T1000 (cell line): ENCODE measurements at regions not wholly inside any gene's neighbourhood (a gene's known extent, or its start where the extent isn't known, plus 50 kb on each side); places are given as distances from the start of the nearest gene placed in this dataset.

Experiments used
- DNase-seq: peaks from one replicate; lab custom pipeline; 2025; ENCODE audit warnings: mixed read lengths; lab: John Stamatoyannopoulos, UW

DNA sequence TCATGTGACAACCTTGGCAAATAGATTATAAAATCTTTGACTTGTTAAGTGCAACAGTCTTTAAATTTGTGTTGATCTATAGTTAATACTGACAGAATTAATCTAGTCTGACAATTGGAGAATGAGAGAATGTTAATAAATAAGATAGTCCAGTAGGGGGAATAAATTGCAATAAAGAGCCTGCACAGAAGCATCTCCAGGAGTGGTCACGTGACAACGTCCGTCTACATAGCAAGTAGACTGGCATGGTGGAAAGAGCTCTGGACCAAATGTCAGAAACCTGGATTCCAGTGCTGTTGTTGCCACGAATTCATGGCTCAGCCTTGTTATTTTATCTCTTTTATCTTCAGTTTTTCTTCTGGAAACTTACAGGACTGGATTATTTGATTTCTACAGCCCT, 436.5 kb downstream of the RAB28 start:
- DNase-seq, result no peak

DNA sequence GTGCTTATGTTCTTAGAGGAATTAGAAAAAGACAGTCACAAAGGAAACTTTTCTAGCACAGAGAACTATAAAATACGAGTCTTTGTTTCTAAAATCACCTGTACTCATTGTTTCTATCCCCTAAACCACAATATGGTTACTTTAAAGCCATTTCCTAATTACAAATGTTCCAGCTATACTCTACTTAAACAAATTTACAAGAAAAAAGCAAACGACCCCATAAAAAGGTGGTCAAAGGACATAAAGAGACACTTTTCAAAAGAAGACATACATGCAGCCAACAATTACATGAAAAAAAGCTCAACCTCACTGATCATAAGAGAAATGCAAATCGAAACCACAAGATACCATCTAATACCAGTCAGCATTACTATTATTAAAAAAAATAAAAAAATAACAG, 447.3 kb downstream of the RAB28 start:
- no peak for DNase-seq

DNA sequence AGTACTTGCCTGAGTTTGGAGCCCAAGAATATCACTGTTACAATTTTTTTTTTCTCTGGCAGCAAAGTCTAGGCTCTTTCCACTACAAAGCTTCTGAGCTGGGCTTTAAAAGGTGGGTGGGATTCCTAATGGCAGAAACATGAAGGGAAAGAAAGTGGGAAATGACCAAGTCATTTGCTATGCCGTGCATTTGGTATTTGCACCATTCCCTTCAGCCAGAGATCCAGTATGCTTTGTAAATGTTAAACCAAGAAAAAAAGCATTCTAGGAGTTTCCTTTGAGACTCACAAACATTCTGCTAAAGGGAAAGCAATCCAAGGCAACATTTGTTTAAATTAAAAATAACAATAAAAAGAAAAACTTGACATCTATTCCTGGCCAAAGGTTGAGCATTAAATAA, 451.2 kb downstream of the RAB28 start:
- no peak for DNase-seq

DNA sequence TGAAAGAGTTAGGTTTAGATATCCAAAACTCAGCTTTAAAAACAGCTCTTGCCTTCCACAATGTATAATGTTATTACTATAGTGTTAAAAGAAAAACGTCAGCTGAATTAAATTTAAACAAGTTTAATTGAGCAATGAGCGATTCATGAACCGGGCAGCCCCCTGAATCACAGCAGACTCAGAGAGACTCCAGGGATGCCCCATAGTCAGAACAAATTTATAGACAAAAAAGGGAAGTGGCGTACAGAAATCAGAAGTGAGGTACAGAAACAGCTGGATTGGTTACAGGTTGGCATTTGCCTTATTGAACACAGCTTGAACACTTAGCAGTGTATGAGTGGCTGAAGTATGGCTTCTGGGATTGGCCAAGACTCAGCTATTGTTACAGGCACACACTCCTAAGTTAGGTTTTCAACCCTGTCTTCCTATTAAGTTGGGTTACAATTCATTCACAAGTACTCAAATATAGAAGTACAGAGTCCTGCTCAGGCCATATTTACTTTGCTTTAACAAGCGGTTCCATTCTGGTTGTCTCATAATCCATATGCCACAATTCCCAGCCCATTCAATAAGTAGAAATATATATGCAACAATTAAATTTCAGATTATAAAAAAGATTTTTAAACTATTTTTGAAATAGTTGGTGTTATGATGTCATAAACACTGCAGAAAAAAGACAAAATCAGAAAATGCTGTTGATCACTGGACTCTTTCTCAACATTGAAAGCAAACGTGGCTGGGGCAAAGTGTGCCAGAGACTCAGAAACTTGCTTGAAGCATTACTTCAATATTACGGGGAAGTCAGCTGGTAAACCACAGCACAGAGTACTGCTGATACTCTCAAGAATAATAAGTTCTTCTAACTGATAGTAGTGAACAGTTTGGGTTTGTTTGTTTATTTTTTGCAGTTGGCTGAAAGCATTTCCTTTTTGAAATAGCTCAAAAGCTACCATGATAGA, 459.7 kb downstream of the RAB28 start:
- no peak for DNase-seq

DNA sequence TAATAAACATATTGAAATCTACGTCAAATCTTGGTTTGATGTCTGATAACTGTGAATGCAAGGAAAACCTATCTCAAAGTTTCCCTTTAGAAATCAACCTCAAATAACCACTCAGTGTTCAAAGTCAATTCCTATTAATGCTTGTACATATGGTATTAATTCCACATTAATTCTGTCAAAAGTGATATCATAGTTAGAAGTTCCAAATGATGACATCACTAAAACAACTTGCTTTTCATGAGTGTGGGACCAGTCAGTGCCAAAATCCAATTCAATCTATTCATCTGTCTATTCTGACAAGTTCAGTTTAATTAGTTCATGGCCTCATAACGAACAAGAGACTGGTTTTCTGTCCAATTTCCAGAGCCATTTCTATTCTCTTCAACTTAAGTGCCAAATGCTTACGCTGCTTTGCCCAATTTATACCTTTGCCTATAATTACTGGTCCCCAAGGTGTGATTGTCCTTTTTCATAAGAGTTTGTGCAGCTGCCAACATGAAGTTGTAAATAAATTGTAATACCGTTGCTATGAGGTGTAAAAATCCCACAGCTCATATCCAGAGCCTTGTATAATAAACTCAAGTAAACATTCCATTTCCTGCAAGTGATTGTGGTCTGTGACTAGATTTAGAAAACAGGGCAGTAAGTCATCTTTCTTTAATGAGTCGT, 476.2 kb downstream of the RAB28 start:
- DNase-seq, result no peak

DNA sequence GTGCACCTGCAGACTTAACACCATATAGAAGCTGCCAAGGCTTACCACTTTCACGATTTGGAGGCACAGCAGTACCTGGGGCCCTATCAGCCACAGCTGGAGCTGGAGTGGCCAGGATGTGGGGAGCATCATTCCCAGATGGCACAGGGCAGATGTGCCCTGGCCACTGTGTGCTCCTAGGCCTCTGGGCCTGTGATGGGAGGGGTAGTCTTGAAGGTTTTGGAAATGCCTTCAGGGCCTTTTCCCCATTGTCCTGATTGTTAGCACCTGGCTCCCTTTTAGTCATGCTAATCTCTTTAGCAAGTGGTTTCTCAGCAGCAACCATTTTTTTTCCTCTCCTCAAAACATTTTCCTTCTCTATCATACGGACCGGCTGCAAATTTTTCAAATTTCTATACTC, 490.2 kb downstream of the RAB28 start:
- no peak for DNase-seq

DNA sequence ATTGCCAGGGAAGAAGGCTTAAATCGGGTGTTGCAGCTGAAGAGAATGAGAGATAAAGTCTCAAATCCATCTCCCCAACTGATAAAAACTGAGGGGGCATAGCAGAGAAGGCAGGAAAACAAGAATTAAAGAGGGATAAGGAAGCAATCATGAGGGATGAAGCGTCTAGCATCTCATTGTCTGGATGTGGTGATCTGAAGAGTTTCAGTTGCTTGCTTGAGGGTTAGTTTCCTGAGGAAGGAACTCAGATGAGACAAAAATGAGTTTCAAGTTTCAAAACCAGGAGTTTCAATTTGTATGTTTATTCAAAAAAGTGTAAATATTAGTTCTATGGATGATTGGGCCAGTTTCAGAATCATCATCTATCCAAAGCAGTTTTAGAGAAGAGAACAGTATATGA, 496.9 kb downstream of the RAB28 start:
- no peak for DNase-seq

DNA sequence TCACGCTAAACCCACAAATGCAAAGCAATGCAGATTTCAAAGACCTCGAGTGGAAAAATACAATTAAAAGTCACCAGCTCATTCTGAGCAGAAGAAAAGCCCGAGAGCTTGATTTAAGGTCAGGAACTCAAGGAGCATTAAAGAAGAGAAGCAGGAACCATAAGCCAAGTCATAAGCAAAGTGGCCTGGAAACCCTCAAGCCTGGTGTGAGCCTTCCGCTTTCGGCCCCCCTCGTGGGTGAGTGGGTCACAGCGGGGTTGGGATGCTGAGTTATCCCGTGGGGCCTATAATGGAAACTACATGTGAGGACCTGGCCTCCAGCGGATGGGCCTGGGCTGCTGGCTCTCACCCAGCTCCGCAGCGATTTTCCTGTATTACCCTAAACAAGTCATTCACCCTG, 504.3 kb downstream of the RAB28 start:
- no peak for DNase-seq

DNA sequence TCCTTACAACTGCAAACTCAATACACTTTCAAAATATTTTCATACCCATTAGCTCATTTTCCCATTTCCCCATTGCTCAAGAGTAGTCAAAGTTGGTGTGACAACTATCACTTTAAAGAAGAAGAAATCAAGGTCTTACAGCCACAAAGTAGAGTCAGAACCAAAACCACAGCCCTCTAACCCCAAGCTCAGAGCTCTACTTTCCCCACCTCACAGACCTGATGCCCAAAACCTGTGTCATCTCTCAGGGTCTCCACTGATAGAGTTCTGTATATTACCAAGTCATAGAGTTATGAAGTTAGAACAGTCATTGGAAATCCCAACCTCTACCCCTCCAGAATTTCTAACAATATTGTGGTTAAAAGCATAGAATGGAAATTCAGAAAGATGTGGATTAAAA, 505.8 kb downstream of the RAB28 start:
- DNase-seq, result no peak

DNA sequence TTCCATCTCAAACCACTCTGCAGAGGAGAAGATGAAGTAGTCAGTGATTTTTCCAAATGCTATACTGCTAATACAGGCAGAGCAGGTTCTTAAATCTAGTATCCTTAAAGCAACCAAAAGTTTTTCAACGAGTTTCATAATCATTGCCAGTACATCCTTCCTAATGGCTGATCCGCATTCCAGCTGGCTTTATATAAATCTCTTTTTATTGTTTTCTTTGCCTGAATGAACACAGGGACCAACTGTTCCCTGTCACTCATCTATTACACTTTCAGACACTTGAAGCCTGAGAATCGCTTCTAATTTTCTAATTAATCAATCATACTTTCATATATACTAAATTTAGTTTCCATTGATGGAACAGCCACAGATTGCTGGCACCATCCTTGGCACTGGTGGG, 508.6 kb downstream of the RAB28 start:
- no peak for DNase-seq

DNA sequence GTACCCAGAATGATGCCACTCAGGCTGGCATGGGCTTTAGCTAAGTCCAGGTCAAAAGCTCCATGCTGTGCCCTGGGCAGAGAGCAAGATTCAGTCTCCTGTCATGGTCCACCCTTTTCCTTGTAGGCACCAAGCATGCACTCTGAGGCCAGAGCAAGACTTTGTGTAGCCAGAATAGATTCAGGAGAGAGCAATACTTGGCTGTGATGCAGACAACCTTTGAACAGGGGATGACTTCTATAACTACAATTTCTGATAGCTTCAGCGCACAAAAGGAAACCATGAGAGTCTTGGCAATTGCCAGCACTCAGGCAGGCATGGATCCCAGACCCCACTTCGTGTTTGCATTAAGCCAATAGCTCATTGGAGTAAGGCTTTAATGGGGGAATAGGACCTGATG, 510.6 kb downstream of the RAB28 start:
- DNase-seq, result no peak

DNA sequence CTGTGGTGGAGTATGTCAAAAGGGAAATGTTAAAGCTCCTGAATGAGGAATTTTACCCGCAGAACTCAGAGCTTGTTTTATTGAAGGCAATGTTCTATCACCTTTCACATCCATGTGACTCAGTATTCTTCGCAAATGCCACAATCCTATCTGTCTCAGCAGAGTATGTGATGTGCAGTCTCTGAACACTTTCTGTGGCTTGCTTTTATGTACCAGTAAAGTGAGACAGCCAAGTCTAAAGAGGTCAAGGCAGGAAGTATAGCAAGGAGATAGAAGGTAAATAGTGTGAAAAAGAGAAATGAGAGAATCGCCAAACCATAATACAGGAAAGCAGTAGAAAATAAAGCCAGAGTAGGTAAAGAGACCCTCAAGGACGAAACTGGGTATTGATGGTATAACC, 515.8 kb downstream of the RAB28 start:
- DNase-seq, result no peak

DNA sequence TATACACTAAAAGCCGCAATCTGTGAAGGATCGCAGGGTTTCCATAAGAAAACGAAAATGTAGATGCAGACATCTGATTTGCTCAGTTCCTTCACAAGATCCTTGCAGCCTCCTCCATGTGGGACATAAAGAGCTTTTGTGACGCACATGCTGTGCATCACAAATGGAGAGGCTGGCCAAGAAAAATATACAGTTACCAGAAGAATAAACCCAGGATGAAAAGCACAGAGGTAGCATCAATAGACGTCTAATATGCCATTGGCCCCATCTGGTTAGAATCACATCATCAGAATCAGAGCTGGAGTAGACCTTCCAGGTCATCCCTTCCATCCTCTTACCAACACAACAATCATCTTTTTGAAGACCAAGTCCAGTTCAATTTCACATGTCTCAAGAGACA, 517.4 kb downstream of the RAB28 start:
- no peak for DNase-seq

DNA sequence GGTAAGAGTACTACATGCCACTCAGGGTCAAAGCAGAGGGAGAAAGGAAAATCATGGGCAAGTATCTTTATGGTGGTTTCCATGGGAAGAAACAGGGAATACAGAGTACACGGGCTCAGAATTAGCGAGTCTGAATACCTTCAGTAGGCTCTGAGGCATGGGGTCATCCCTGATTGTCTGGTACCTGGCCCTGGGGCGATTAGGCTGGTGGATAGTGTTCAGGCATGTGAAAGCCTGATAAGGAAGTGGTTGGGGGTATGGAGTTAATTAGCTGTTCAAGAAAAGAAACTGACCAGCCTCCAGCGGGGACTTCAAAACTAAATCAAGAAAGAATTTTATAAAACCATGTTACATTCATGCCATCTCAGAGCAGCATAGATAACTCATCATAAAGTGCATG, 518.8 kb downstream of the RAB28 start:
- DNase-seq, result no peak

DNA sequence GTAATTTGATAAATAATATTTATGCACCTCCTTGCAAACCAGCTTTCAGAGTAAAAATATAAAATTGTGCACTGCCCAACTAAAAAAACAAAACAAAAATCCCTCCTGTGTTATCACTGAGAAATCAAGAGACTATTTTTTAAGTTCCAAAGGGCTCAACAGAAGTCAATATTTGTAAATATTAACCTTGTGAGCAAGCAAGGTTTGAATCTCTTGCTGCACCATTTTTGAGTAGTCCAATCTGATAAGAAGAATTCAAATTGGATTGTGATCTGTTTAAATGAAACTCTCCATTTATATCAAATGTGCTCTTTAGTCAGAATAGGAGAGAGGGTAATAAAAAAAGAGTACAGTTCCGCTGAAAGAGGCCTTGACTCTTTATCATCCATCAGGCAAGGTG, 520.2 kb downstream of the RAB28 start:
- DNase-seq, result no peak

DNA sequence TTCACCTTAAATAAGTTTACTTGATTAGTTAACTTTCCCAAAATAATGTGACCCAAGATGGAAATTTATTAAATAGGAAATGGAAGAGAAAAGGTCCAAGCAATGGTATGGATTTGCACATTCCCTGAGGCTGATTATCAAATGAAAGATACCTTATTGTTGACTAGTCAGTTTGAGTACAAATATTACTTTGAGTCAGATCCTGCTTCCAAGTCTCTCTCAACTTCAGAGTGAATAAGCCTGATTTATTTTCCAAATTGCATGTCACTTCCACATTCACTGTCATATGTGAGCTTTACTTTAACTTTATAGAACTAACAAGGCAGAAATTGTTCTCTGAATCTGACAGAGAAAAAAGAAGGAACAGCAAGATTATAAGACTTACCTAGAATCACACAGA, 520.8 kb downstream of the RAB28 start:
- DNase-seq, result no peak

DNA sequence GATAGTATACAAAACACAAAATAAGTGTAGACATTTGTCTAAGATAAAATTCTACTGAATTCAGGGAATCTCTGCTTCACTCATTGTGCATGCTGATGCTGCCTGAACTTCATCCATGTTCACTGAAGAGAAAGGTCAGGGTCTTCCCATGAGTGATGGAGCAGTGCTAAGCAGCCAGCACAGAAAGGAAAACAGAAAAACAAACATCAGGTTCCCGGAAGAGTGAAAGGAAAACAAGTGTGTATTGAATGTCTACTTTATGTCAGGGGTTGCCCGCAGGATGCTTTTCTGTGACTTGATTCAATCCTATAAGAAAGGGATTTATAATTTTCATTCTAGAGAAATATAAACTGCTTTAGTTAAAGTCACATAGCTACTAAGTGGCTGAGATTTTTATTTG, 522.4 kb downstream of the RAB28 start:
- no peak for DNase-seq

DNA sequence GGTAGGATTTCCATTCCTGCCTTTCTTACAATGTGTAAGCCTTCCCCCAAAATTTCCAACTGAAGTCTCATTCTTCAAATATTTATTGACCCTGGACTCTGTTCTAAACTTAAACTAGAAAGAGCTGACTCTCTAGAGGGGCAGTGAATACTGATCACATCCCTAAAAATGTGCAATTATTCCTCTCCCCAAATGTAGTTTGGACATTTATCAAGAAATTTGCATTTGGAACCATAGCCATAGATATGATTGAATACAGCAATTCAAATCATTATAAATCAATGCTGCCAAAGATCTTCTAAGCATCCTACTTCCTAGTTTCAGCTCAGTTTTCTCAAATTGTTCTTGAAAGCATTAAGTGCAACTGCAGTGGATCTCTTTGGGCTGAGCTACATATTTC, 525.7 kb downstream of the RAB28 start:
- DNase-seq, result no peak

DNA sequence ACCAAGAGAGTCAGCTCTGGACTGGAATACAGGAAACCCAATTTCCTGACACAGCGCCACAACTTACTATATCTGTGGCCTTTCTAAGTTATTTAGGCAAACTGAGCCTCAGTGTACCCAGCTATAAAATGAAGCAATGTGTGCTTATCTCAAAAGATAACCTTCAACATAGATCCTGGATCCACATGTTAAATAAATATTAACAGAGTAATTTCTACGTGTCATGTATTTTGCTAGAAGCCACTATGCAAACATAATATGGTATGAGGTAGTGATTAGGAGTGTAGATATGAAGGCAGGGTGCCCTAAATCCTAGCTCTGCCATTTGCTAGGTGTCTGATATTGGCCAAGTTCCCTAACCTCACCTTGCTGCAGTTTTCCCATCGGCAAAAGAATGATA, 527.0 kb downstream of the RAB28 start:
- DNase-seq, result no peak

DNA sequence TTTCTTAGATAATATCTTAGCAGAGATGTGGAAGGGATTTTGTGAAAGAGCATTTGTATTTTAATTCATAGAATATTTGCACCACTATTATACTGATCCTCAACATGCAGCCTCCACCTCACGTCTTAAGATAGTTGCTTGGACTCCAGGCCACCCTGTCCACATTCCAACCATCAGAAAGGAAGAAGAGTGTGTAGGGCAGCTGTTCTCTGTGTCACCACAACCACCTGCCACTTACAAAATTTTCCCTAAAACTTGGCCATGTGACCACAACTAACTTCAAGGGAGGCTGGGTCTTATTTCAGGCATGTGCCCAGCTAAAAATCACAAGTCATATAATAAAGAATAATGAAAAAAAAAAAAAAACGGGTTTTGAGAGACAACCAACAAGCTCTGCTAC, 528.1 kb downstream of the RAB28 start:
- no peak for DNase-seq

DNA sequence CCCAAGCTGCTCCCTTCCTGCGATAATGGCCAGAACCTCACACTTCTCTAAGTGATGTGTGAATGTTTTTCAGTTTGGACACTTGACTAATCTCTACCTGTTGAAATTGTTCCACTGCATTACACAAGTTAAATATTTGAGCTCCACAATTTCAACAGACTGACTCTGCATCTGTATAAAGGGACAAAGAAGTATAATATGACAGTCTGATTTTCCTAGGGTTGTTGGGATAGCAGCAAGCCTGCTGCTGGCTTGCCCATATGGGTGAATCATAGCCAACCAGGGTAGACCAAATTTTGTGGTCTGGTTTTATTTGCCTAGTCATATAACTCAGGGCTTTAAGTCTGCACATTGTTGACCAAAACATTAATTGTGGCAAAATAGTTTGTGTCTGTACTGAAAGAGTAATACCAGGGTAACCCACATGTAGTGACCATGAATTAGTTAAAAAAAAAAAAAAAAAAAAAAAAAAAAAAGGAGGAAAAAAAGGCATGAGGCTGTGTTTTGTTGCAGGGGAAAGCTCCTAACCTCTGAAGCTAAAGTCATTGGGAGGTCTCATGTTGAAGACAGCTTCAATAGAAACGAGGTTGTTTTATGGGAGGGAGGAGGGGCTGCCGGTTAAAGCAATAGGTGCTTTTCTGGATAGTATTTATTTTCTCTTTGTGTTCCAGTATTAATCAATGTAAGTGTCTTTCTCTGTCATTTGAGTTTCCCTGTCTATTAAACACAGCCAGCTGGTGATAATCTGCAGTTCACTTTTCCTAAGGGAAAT, 534.2 kb downstream of the RAB28 start:
- peak; percentile 8 for DNase-seq

DNA sequence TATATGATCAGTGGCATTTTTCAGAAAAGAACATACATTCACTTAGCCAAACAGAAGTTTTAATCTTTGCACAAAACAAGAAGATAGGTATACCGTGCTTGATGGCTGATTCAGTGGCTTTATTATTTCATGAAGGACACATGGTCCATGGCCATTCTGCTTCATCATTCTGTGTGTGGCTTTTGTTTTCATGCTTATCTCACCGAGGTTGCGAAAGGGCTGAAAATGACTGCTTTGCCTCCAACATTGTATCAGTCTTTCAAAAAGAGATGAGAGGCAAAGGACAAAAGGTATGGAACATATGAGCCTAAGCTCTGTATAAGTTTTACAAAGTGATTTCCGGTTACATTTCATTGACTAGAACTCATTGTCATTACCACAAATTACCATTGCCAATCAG, 541.1 kb downstream of the RAB28 start:
- DNase-seq, result no peak

DNA sequence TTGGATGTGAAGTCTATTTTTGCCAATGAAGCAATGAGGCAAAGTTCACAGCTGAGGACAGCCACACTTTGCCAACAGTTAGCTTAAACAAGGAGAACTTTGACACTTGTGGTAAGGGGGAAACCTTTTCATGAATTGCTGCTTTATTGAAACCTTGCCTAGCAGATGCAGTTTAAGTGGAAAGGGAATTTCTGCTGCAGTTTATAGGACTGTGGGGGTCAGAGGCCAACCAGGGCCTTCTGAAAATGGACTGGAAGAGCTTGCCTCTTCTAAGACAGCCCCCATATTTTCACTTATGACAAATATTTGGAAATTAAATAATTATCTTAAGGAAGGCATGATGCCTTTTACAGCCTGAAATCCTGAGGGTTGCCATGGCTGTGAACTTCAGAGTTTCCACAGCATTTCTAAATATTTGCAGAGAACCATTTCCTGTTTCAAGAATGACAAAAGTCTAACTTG, 550.3 kb downstream of the RAB28 start:
- DNase-seq, result no peak
